ENCODE measurements at regions not wholly inside any gene's neighbourhood (a gene's known extent, or its start where the extent isn't known, plus 50 kb on each side); places are given as distances from the start of the nearest gene placed in this dataset.

DNA sequence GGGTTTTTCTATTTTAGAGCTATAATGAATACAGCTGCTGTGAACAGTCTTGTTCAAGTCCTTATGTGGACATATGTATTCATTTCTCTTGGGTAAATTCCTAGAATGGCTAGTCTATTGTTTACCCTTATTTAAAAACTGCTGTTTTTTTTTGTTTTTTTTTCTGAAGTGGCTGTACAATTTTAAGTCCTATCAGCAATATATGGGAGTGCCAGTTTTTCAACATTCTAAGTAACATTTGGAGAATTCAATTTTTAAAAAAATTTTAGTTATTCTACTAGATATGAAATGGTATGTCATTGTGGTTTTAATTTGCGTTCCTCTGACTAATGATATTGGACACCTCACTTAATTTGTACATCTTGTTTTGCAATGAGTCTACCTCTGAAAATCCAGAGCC, 349.7 kb downstream of the SATB2 start:
- TF ChIP-seq EZH2 (IDR thresholded peaks at IDR 0.05; ENCODE audit: insufficient read depth, poor library complexity, severe bottlenecking) (no peak), EZH2phosphoT487 (IDR thresholded peaks at IDR 0.05; ENCODE audit: insufficient read depth, low read depth) (no peak)
